Sigmoid colon (tissue), 6 donors: ENCODE measurements at regions not wholly inside any gene's neighbourhood (a gene's known extent, or its start where the extent isn't known, plus 50 kb on each side); places are given as distances from the start of the nearest gene placed in this dataset.

ENCODE experiments used
- DNase-seq: peaks from one replicate; pipeline ENCODE4 v3.0.0-alpha.2; 2019
- H3K27ac ChIP-seq, 4 donors: fragments of 200-600 bp; sonication (generic); one replicate each; pipeline ENCODE4 v1.5.1; 2016 to 2019; ENCODE audit warnings: mild to moderate bottlenecking in 1 of 4
- H3K27me3 ChIP-seq, 3 donors: fragments of 200-600 bp; sonication (generic); one replicate each; pipeline ENCODE4 v1.5.1; 2019; ENCODE audit warnings: mild to moderate bottlenecking in 1 of 3
- H3K36me3 ChIP-seq, 4 donors: fragments of 200-600 bp; sonication (generic); one replicate each; pipeline ENCODE4 v1.5.1; 2016 to 2019
- H3K4me1 ChIP-seq, 4 donors: fragments of 200-600 bp; sonication (generic); one replicate each; pipeline ENCODE4 v1.5.1; 2017 to 2019
- H3K4me3 ChIP-seq, 4 donors: fragments of 200-600 bp; sonication (generic); one replicate each; pipeline ENCODE4 v1.5.1; 2017 to 2019; ENCODE audit warnings: mild to moderate bottlenecking in 2 of 4, moderate library complexity in 1 of 4
- H3K9me3 ChIP-seq, 4 donors: fragments of 200-600 bp in 3 of 4; sonication (generic) in 3 of 4; one replicate each; pipeline versions ENCODE4 v1.5.1 to v1.6.1; 2013 to 2019
- EP300 ChIP-seq, 4 donors: sonication (generic); formaldehyde crosslinking; IDR thresholded peaks; one replicate each; pipeline ENCODE4 v1.6.1; 2017; ENCODE audit warnings: antibody characterized with exemption in 4 of 4
- POLR2A ChIP-seq, 2 donors: fragments of 450-650 bp; IDR thresholded peaks; one replicate each; pipeline ENCODE4 v1.6.1; 2016; ENCODE audit warnings: antibody characterized with exemption in 2 of 2, mild to moderate bottlenecking in 2 of 2, moderate library complexity in 2 of 2
- POLR2AphosphoS5 ChIP-seq, 4 donors: sonication (generic); formaldehyde crosslinking; IDR thresholded peaks; one replicate each; pipeline ENCODE4 v1.6.1; 2017; ENCODE audit warnings: antibody characterized with exemption in 4 of 4
- WGBS, 2 donors: extraction: QIAGEN DNeasy Blood & Tissue Kit; methylation state at CpG; one replicate each; pipeline ENCODE4 v1.1.7; 2013; 5-methylcytosine and 5-hydroxymethylcytosine counted together
- intact Hi-C: fragments of 100-400 bp; cut with DNase I; formaldehyde crosslinking; loops from one replicate; pipeline ENCODE4 v1.15.1; 2023
- TF ChIP-seq, protein P1 (sequence below), 4 experiments: fragments of 450-650 bp in 3 of 4; fragments of 200-600 bp in 1 of 4; IDR thresholded peaks; one replicate each; pipeline ENCODE4 v1.5.1; 2016 to 2019; ENCODE audit warnings: antibody characterized with exemption in 4 of 4, mild to moderate bottlenecking in 3 of 4, moderate library complexity in 2 of 4
- donor health status: healthy with polysubstance abuse.
- donor health status: healthy.

GRCh38 chr5:29122306-29122705 lies 2071.2 kb upstream of the CDH6 start:
- no peaks in the 10 kb centered on the region for H3K4me1 ChIP-seq
- no peaks in the 10 kb centered on the region for H3K9me3 ChIP-seq
- H3K27ac ChIP-seq = no peak overlapping the region
- intact Hi-C loops = no loop called here
- H3K36me3 ChIP-seq = no peaks in the 10 kb centered on the region
- 84 to 92% methylated on average over 2 of the region's 2 CpGs for WGBS, 2 donors
- H3K27me3 ChIP-seq = no peaks in the 10 kb centered on the region
- H3K4me3 ChIP-seq = no peak overlapping the region
- TF ChIP-seq EP300 (IDR thresholded peaks at IDR 0.05) = no peak
- TF ChIP-seq, protein P1, sequence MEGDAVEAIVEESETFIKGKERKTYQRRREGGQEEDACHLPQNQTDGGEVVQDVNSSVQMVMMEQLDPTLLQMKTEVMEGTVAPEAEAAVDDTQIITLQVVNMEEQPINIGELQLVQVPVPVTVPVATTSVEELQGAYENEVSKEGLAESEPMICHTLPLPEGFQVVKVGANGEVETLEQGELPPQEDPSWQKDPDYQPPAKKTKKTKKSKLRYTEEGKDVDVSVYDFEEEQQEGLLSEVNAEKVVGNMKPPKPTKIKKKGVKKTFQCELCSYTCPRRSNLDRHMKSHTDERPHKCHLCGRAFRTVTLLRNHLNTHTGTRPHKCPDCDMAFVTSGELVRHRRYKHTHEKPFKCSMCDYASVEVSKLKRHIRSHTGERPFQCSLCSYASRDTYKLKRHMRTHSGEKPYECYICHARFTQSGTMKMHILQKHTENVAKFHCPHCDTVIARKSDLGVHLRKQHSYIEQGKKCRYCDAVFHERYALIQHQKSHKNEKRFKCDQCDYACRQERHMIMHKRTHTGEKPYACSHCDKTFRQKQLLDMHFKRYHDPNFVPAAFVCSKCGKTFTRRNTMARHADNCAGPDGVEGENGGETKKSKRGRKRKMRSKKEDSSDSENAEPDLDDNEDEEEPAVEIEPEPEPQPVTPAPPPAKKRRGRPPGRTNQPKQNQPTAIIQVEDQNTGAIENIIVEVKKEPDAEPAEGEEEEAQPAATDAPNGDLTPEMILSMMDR (IDR thresholded peaks at IDR 0.05) = no peak
- TF ChIP-seq POLR2AphosphoS5 (IDR thresholded peaks at IDR 0.05) = no peak
- no peak for DNase-seq

GRCh38 chr5:29114331-29114768 lies 2076.0 kb upstream of the CDH9 start:
- no peak for DNase-seq
- H3K27ac ChIP-seq = no peak overlapping the region
- TF ChIP-seq POLR2AphosphoS5 (IDR thresholded peaks at IDR 0.05) (no peak), POLR2A (IDR thresholded peaks at IDR 0.05) (no peak), EP300 (IDR thresholded peaks at IDR 0.05) (no peak)
- TF ChIP-seq, protein P1 (IDR thresholded peaks at IDR 0.05) = no peak
- intact Hi-C loops = no loop called here
- no peaks in the 10 kb centered on the region for H3K4me1 ChIP-seq
- H3K27me3 ChIP-seq = no peaks in the 10 kb centered on the region
- no peaks in the 10 kb centered on the region for H3K9me3 ChIP-seq
- H3K36me3 ChIP-seq = no peaks in the 10 kb centered on the region
- H3K4me3 ChIP-seq = no peak overlapping the region

DNA sequence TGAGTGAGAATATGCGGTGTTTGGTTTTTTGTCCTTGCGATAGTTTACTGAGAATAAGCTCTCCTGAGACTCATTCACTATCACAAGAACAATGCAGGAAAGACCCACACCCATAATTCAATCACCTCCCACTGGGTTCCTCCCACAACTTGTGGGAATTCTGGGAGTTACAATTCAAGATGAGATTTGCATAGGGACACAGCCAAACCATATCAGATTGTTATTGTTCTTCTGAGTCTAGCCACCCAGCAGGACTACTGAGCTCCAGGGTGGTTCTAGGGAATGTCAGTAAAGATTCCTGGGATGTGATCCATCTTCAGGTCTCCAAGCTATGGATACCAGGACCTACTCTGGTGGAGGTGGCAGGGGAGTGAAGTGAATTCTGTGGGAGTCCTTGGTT lies 2075.1 kb upstream of the CDH9 start:
- Histone ChIP-seq H3K36me3 (no peaks in the 10 kb centered on the region), H3K9me3 (no peaks in the 10 kb centered on the region), H3K27me3 (no peaks in the 10 kb centered on the region), H3K4me3 (no peak overlapping the region), H3K4me1 (no peaks in the 10 kb centered on the region), H3K27ac (no peak overlapping the region)
- intact Hi-C loops = no loop called here
- WGBS, 2 donors = 93 to 97% methylated on average over 2 of the region's 2 CpGs
- TF ChIP-seq EP300 (IDR thresholded peaks at IDR 0.05) (no peak), POLR2AphosphoS5 (IDR thresholded peaks at IDR 0.05) (no peak), POLR2A (IDR thresholded peaks at IDR 0.05) (no peak)
- TF ChIP-seq, protein P1 (IDR thresholded peaks at IDR 0.05) = no peak
- DNase-seq = no peak

DNA sequence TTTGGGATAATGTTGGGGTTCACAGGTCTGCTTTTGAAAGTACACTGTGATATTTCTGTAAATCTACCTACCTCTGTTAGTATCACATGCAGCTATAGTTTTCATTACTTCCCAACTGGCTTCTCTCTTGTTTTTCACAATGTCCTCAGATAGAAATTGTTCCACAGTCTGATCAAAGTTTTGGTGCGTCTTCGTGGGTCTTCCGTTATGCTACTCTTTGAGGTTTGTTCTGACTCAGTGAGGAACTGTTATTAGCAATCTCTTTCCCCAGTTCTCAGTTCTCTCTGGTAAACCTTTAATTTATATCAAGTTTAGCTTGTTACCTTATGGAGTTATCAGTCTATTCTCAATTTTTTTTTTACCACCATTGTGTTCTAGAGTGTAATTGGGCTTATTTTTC lies 2061.2 kb upstream of the CDH9 start:
- intact Hi-C loops = no loop called here

More for the DNA sequence above, 2061.2 kb upstream of the CDH9 start:
- H3K27ac ChIP-seq = no peak overlapping the region
- H3K36me3 ChIP-seq = no peaks in the 10 kb centered on the region
- 92 to 96% methylated on average over 3 of the region's 3 CpGs for WGBS, 2 donors
- no peaks in the 10 kb centered on the region for H3K9me3 ChIP-seq
- H3K27me3 ChIP-seq = no peaks in the 10 kb centered on the region
- DNase-seq = no peak
- H3K4me3 ChIP-seq = no peak overlapping the region
- no peaks in the 10 kb centered on the region for H3K4me1 ChIP-seq
- TF ChIP-seq POLR2A (IDR thresholded peaks at IDR 0.05) (no peak), EP300 (IDR thresholded peaks at IDR 0.05) (no peak), POLR2AphosphoS5 (IDR thresholded peaks at IDR 0.05) (no peak)
- TF ChIP-seq, protein P1 (IDR thresholded peaks at IDR 0.05) = no peak
